ENCODE measurements at regions not wholly inside any gene's neighbourhood (a gene's known extent, or its start where the extent isn't known, plus 50 kb on each side); places are given as distances from the start of the nearest gene placed in this dataset.

DNA sequence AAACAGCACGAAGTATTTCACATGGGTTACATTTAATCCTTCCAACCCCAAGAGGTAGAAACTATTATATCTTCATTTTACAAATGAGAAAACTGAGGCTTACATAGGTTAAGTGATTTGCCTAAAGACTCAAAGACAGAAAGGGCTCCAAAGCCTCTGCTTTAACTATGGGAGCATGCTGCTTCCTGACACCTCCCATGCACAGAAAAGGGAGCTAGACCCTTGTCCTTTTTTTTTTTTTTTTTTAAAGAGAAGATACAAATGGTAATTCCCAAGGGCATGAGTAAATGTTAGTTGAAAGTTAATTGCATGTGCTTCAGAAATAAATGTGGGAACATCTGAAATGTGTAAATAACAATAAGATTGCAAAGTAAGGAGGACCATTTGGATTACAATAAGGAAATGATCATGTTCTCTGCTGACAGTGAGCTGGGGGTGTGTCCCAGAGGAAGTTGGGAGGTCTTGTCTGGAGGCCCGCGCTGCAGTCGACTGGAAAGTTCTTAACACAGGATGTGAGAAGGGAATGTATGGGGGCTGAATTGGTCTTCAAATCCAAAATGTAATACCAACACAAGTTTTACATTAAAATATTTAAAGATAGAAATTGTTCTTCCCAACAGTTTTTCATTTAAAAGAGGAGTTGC is 500.3 kb downstream of the KLF12 start:
- no peaks in the 10 kb centered on the region for H3K4me1 ChIP-seq (ENCODE audit: control insufficient read depth, insufficient read depth, low read length)
- H3K27ac ChIP-seq (ENCODE audit: low read length): no peak overlapping the region
- BruUV-seq (replicated peaks): no TSS peak
- H3K27me3 ChIP-seq (ENCODE audit: control insufficient read depth, insufficient read depth, low read length): no peaks in the 10 kb centered on the region
- in situ Hi-C loops (cut with HindIII; ENCODE audit: low pct_unique_long_range_greater_than_20kb, low sequenced_read_pairs): no loop called here
- H3K36me3 ChIP-seq (ENCODE audit: control insufficient read depth, insufficient read depth, low read length): no peaks in the 10 kb centered on the region
- intact Hi-C loops (cut with micrococcal nuclease; ENCODE audit: unreplicated experiment): no loop called here
- TF ChIP-seq, protein P1, sequence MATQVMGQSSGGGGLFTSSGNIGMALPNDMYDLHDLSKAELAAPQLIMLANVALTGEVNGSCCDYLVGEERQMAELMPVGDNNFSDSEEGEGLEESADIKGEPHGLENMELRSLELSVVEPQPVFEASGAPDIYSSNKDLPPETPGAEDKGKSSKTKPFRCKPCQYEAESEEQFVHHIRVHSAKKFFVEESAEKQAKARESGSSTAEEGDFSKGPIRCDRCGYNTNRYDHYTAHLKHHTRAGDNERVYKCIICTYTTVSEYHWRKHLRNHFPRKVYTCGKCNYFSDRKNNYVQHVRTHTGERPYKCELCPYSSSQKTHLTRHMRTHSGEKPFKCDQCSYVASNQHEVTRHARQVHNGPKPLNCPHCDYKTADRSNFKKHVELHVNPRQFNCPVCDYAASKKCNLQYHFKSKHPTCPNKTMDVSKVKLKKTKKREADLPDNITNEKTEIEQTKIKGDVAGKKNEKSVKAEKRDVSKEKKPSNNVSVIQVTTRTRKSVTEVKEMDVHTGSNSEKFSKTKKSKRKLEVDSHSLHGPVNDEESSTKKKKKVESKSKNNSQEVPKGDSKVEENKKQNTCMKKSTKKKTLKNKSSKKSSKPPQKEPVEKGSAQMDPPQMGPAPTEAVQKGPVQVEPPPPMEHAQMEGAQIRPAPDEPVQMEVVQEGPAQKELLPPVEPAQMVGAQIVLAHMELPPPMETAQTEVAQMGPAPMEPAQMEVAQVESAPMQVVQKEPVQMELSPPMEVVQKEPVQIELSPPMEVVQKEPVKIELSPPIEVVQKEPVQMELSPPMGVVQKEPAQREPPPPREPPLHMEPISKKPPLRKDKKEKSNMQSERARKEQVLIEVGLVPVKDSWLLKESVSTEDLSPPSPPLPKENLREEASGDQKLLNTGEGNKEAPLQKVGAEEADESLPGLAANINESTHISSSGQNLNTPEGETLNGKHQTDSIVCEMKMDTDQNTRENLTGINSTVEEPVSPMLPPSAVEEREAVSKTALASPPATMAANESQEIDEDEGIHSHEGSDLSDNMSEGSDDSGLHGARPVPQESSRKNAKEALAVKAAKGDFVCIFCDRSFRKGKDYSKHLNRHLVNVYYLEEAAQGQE (IDR thresholded peaks at IDR 0.05; ENCODE audit: insufficient read depth in 1 of 2, low read depth in 2 of 2, low read length in 1 of 2): no peak
- TF ChIP-seq SIN3A (IDR thresholded peaks at IDR 0.05; ENCODE audit: borderline replicate concordance, insufficient read depth, low read depth, low read length) (no peak), TCF7L2 (IDR thresholded peaks at IDR 0.05; ENCODE audit: low read depth, low read length) (no peak), POLR2AphosphoS5 (IDR thresholded peaks at IDR 0.05; ENCODE audit: low read depth, low read length) (no peak)
- TF ChIP-seq, protein P2, sequence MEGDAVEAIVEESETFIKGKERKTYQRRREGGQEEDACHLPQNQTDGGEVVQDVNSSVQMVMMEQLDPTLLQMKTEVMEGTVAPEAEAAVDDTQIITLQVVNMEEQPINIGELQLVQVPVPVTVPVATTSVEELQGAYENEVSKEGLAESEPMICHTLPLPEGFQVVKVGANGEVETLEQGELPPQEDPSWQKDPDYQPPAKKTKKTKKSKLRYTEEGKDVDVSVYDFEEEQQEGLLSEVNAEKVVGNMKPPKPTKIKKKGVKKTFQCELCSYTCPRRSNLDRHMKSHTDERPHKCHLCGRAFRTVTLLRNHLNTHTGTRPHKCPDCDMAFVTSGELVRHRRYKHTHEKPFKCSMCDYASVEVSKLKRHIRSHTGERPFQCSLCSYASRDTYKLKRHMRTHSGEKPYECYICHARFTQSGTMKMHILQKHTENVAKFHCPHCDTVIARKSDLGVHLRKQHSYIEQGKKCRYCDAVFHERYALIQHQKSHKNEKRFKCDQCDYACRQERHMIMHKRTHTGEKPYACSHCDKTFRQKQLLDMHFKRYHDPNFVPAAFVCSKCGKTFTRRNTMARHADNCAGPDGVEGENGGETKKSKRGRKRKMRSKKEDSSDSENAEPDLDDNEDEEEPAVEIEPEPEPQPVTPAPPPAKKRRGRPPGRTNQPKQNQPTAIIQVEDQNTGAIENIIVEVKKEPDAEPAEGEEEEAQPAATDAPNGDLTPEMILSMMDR (IDR thresholded peaks at IDR 0.05): no peak
- ChIA-PET CTCF (no interaction called here), POLR2A (no interaction called here)
- no peaks in the 10 kb centered on the region for H3K9me3 ChIP-seq (ENCODE audit: control insufficient read depth, insufficient read depth, low read depth, low read length)
- DNase-seq (ENCODE audit: low read depth, low spot score): no peak
- no peak for ATAC-seq
- H3K4me3 ChIP-seq (ENCODE audit: low read depth in 2 of 2, low read length in 2 of 2): no peak overlapping the region

DNA sequence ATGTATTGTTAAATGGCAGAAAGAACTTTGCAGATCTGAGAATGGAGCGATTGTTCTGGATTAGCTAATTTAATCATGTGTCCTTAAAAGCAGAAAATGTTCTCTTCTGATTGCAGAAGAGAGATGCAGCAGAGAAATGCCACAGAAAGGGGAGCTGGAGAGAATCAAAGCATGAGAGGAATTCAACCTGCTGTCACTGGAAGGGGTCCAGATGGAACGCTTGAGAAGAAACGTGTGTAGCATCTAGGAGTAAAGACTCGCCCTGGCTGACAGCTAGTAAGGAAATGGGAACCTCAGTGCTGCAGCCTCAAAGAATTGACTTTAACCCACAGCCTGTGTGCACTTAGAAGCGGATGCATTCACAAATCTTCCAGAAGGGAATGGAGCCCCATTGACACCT is 502.8 kb downstream of the KLF12 start:
- in situ Hi-C loops (cut with HindIII; ENCODE audit: low pct_unique_long_range_greater_than_20kb, low sequenced_read_pairs): no loop called here
- no peaks in the 10 kb centered on the region for H3K4me1 ChIP-seq (ENCODE audit: control insufficient read depth, insufficient read depth, low read length)
- BruUV-seq (replicated peaks): no TSS peak
- ChIA-PET POLR2A (no interaction called here), CTCF (no interaction called here)
- intact Hi-C loops (cut with micrococcal nuclease; ENCODE audit: unreplicated experiment): no loop called here
- H3K4me3 ChIP-seq (ENCODE audit: low read depth in 2 of 2, low read length in 2 of 2): no peak overlapping the region
- no peak for TF ChIP-seq SIN3A (IDR thresholded peaks at IDR 0.05; ENCODE audit: borderline replicate concordance, insufficient read depth, low read depth, low read length)
- TF ChIP-seq POLR2AphosphoS5 (IDR thresholded peaks at IDR 0.05; ENCODE audit: low read depth, low read length): no peak
- TF ChIP-seq, protein P1 (IDR thresholded peaks at IDR 0.05; ENCODE audit: insufficient read depth in 1 of 2, low read depth in 2 of 2, low read length in 1 of 2): no peak
- TF ChIP-seq, protein P2 (IDR thresholded peaks at IDR 0.05): no peak
- no peak for TF ChIP-seq TCF7L2 (IDR thresholded peaks at IDR 0.05; ENCODE audit: low read depth, low read length)
- H3K9me3 ChIP-seq (ENCODE audit: control insufficient read depth, insufficient read depth, low read depth, low read length): no peaks in the 10 kb centered on the region
- DNase-seq (ENCODE audit: low read depth, low spot score) (no peak), ATAC-seq (no peak)
- no peaks in the 10 kb centered on the region for H3K36me3 ChIP-seq (ENCODE audit: control insufficient read depth, insufficient read depth, low read length)
- H3K27me3 ChIP-seq (ENCODE audit: control insufficient read depth, insufficient read depth, low read length): no peaks in the 10 kb centered on the region
- H3K27ac ChIP-seq (ENCODE audit: low read length): no peak overlapping the region
